Natural killer cell treated with Interleukin-12 subunit alpha and Interleukin-12 subunit beta and Interleukin-15 and Interleukin-18, amount 100 ng/mL, for 72 hours (primary cell): ENCODE measurements at regions not wholly inside any gene's neighbourhood (a gene's known extent, or its start where the extent isn't known, plus 50 kb on each side); places are given as distances from the start of the nearest gene placed in this dataset.
"Not testable (repeated sequence)": the region's sequence is repeated elsewhere in the genome, so short reads cannot be mapped to it uniquely, and the experiment has no call there.

ENCODE experiments used
- ATAC-seq, 2 donors: fragments of 150-1000 bp; cut with Tn5 transposase in 1 of 2; sonication (Bioruptor Pico), chemical (Tn5 transposase) in 1 of 2; 2 replicates each; pipeline ENCODE4 v1.10.0; 2021
- DNase-seq: peaks from one replicate; pipeline ENCODE4 v3.0.0; 2022; ENCODE audit warnings: low spot score
- H3K27ac Mint-ChIP-seq, 2 donors: 1 replicate in 1 of 2; 2 replicates in 1 of 2; pipeline ENCODE4 v1.8.0; 2022; ENCODE audit warnings: mixed read lengths in 2 of 2, mild to moderate bottlenecking in 1 of 2, moderate library complexity in 1 of 2
- H3K27me3 Mint-ChIP-seq, 2 donors: 1 replicate in 1 of 2; 2 replicates in 1 of 2; pipeline ENCODE4 v1.8.0; 2022; ENCODE audit warnings: mixed read lengths in 2 of 2
- H3K36me3 Mint-ChIP-seq: one replicate; pipeline ENCODE4 v1.8.0; 2022; ENCODE audit warnings: mixed read lengths
- H3K4me1 Mint-ChIP-seq, 2 donors: 1 replicate in 1 of 2; 2 replicates in 1 of 2; pipeline ENCODE4 v1.8.0; 2022; ENCODE audit warnings: low read depth in 2 of 2, mixed read lengths in 2 of 2, mild to moderate bottlenecking in 1 of 2
- H3K4me3 Mint-ChIP-seq: one replicate; pipeline ENCODE4 v1.8.0; 2022; ENCODE audit warnings: mixed read lengths
- H3K9me3 Mint-ChIP-seq: 2 replicates; pipeline ENCODE4 v1.8.0; 2022; ENCODE audit warnings: mixed read lengths

- Mint-ChIP-seq H3K9me3 (no peaks in the 10 kb centered on the region), H3K4me3 (no peak overlapping the region), H3K4me1 (no peaks in the 10 kb centered on the region), H3K36me3 (no peaks in the 10 kb centered on the region), H3K27ac (no peak overlapping the region), H3K27me3 (peaks cover 0 to 8% of the 10 kb centered on the region in 2 donors)
- ATAC-seq (no peak), DNase-seq (no peak)
Observed at GRCh38 chr7:4450483-4450882, 231.6 kb upstream of the FOXK1 start.

- Mint-ChIP-seq H3K9me3 (no peaks in the 10 kb centered on the region), H3K4me3 (no peak overlapping the region), H3K36me3 (no peaks in the 10 kb centered on the region), H3K27me3 (peaks cover 6 to 15% of the 10 kb centered on the region in 2 donors), H3K27ac (no peak overlapping the region), H3K4me1 (no peaks in the 10 kb centered on the region)
- DNase-seq (no peak), ATAC-seq (no peak)
Observed at GRCh38 chr7:4460597-4460996, 221.5 kb upstream of the FOXK1 start.

- ATAC-seq (no peak), DNase-seq (no peak)
- no peak overlapping the region for H3K4me3 Mint-ChIP-seq
- no peaks in the 10 kb centered on the region for H3K9me3 Mint-ChIP-seq
- H3K36me3 Mint-ChIP-seq, result no peaks in the 10 kb centered on the region
- no peak overlapping the region for H3K27ac Mint-ChIP-seq
- no peaks in the 10 kb centered on the region for H3K4me1 Mint-ChIP-seq
- peaks cover 8 to 15% of the 10 kb centered on the region in 2 donors for H3K27me3 Mint-ChIP-seq
Observed at GRCh38 chr7:4461531-4461930, 220.6 kb upstream of the FOXK1 start.

GRCh38 chr7:4468320-4469102, 213.6 kb upstream of the FOXK1 start:
- H3K27ac Mint-ChIP-seq, result no peak overlapping the region
- no peak overlapping the region for H3K4me3 Mint-ChIP-seq
- H3K36me3 Mint-ChIP-seq, result no peaks in the 10 kb centered on the region
- DNase-seq (no peak), ATAC-seq (no peak)
- no peaks in the 10 kb centered on the region for H3K9me3 Mint-ChIP-seq
- H3K4me1 Mint-ChIP-seq, result no peaks in the 10 kb centered on the region
- H3K27me3 Mint-ChIP-seq, result peaks cover 6 to 7% of the 10 kb centered on the region in 2 donors

- ATAC-seq, result no peak
- Mint-ChIP-seq H3K4me3 (no peak overlapping the region), H3K36me3 (no peaks in the 10 kb centered on the region), H3K4me1 (no peaks in the 10 kb centered on the region), H3K9me3 (no peaks in the 10 kb centered on the region), H3K27ac (no peak overlapping the region), H3K27me3 (peaks cover 6 to 10% of the 10 kb centered on the region in 2 donors)
- DNase-seq, result no peak
Observed at GRCh38 chr7:4470246-4470645, 211.8 kb upstream of the FOXK1 start.

- DNase-seq (no peak), ATAC-seq (peak in 1 of 2 donors; percentile 13)
- H3K27ac Mint-ChIP-seq, result no peak overlapping the region
- no peaks in the 10 kb centered on the region for H3K4me1 Mint-ChIP-seq
- peaks cover 8 to 9% of the 10 kb centered on the region in 2 donors for H3K27me3 Mint-ChIP-seq
- no peak overlapping the region for H3K4me3 Mint-ChIP-seq
- H3K9me3 Mint-ChIP-seq, result no peaks in the 10 kb centered on the region
- H3K36me3 Mint-ChIP-seq, result no peaks in the 10 kb centered on the region
Observed at GRCh38 chr7:4472728-4473127, 209.4 kb upstream of the FOXK1 start.

GRCh38 chr7:4479367-4480039, 202.6 kb upstream of the FOXK1 start:
- ATAC-seq (no peak), DNase-seq (no peak)
- H3K9me3 Mint-ChIP-seq, result peaks cover 7% of the 10 kb centered on the region
- H3K27ac Mint-ChIP-seq, result no peak overlapping the region
- H3K4me3 Mint-ChIP-seq, result no peak overlapping the region
- no peaks in the 10 kb centered on the region for H3K4me1 Mint-ChIP-seq
- peaks cover 13 to 16% of the 10 kb centered on the region in 2 donors for H3K27me3 Mint-ChIP-seq
- peaks cover 8% of the 10 kb centered on the region for H3K36me3 Mint-ChIP-seq

GRCh38 chr7:4480131-4480530, 202.0 kb upstream of the FOXK1 start:
- not testable (repeated sequence) for DNase-seq, H3K4me3 Mint-ChIP-seq, H3K36me3 Mint-ChIP-seq, H3K9me3 Mint-ChIP-seq, ATAC-seq, H3K27ac Mint-ChIP-seq, H3K4me1 Mint-ChIP-seq
- peaks cover 10 to 12% of the 10 kb centered on the region in 2 donors for H3K27me3 Mint-ChIP-seq

GRCh38 chr7:4483851-4484250, 198.2 kb upstream of the FOXK1 start:
- H3K9me3 Mint-ChIP-seq, result peaks cover 7% of the 10 kb centered on the region

GRCh38 chr7:4484545-4484944, 197.6 kb upstream of the FOXK1 start:
- no peak overlapping the region for H3K4me3 Mint-ChIP-seq

More at GRCh38 chr7:4483851-4484250, 198.2 kb upstream of the FOXK1 start:
- no peak for DNase-seq
- ATAC-seq, result no peak
- no peak overlapping the region for H3K4me3 Mint-ChIP-seq
- H3K36me3 Mint-ChIP-seq, result peaks cover 8% of the 10 kb centered on the region
- no peaks in the 10 kb centered on the region for H3K4me1 Mint-ChIP-seq
- H3K27ac Mint-ChIP-seq, result no peak overlapping the region
- H3K27me3 Mint-ChIP-seq, result peaks cover 6 to 9% of the 10 kb centered on the region in 2 donors

GRCh38 chr7:4486907-4487306, 195.2 kb upstream of the FOXK1 start:
- no peak for ATAC-seq

More at GRCh38 chr7:4484545-4484944, 197.6 kb upstream of the FOXK1 start:
- Mint-ChIP-seq H3K9me3 (peaks cover 7% of the 10 kb centered on the region), H3K4me1 (no peaks in the 10 kb centered on the region), H3K27ac (no peak overlapping the region), H3K36me3 (peaks cover 8% of the 10 kb centered on the region), H3K27me3 (peaks cover 6 to 9% of the 10 kb centered on the region in 2 donors)
- DNase-seq, result no peak
- ATAC-seq, result no peak

GRCh38 chr7:4496911-4497310, 185.2 kb upstream of the FOXK1 start:
- ATAC-seq, H3K27me3 Mint-ChIP-seq, H3K9me3 Mint-ChIP-seq, DNase-seq, H3K27ac Mint-ChIP-seq, H3K4me1 Mint-ChIP-seq, H3K4me3 Mint-ChIP-seq, H3K36me3 Mint-ChIP-seq: not testable (repeated sequence)

More at GRCh38 chr7:4486907-4487306, 195.2 kb upstream of the FOXK1 start:
- H3K4me1 Mint-ChIP-seq, result no peaks in the 10 kb centered on the region
- peaks cover 8% of the 10 kb centered on the region for H3K36me3 Mint-ChIP-seq
- peaks cover 7% of the 10 kb centered on the region for H3K9me3 Mint-ChIP-seq
- no peak overlapping the region for H3K4me3 Mint-ChIP-seq
- DNase-seq, result no peak
- peaks cover 6 to 9% of the 10 kb centered on the region in 2 donors for H3K27me3 Mint-ChIP-seq
- H3K27ac Mint-ChIP-seq, result no peak overlapping the region

- no peaks in the 10 kb centered on the region for H3K4me1 Mint-ChIP-seq
- no peaks in the 10 kb centered on the region for H3K27me3 Mint-ChIP-seq
- ATAC-seq, result no peak
- H3K9me3 Mint-ChIP-seq, result peaks cover 4% of the 10 kb centered on the region
- H3K36me3 Mint-ChIP-seq, result peaks cover 7% of the 10 kb centered on the region
- H3K4me3 Mint-ChIP-seq, result no peak overlapping the region
- no peak overlapping the region for H3K27ac Mint-ChIP-seq
- no peak for DNase-seq
Observed at GRCh38 chr7:4500812-4501211, 181.3 kb upstream of the FOXK1 start.

- H3K27me3 Mint-ChIP-seq, H3K36me3 Mint-ChIP-seq, ATAC-seq, H3K9me3 Mint-ChIP-seq, H3K4me3 Mint-ChIP-seq, H3K4me1 Mint-ChIP-seq, H3K27ac Mint-ChIP-seq, DNase-seq: not testable (repeated sequence)
Observed at GRCh38 chr7:4507886-4508285, 174.2 kb upstream of the FOXK1 start.
